ENCODE measurements at regions not wholly inside any gene's neighbourhood (a gene's known extent, or its start where the extent isn't known, plus 50 kb on each side); places are given as distances from the start of the nearest gene placed in this dataset.

DNA sequence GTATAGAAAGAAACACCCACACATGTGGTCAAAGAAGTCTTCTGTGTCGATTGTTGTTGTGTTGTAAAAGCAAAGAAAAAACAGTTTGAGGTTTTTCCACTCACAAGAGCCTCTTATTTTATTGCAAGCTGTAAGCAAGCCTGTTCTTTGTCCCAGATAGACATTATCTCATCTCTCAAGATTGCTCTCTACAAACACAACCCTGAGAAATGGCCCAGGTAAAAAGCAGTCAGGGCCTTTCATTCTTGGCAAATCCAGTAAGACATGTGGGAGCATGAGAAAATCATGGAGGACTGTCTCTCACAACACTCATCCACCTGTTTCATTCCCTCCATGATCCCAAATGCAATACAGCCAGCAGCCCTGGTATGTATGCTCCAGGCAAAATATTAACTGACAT is 286.6 kb upstream of the POU5F2 start:
- TF ChIP-seq POLR2A (IDR thresholded peaks at IDR 0.05; ENCODE audit: low read length) (no peak), GATA1 (IDR thresholded peaks at IDR 0.05; ENCODE audit: low read depth, low read length) (no peak)
